Retinal pigment epithelial cell (primary cell): ENCODE measurements at regions not wholly inside any gene's neighbourhood (a gene's known extent, or its start where the extent isn't known, plus 50 kb on each side); places are given as distances from the start of the nearest gene placed in this dataset.

Experiments used
- DNase-seq: peaks from one replicate; pipeline ENCODE4 v3.0.0-alpha.2; 2010; ENCODE audit warnings: low read depth
- H3K4me3 ChIP-seq: 2 replicates; pipeline ENCODE4 v1.5.1; 2011; ENCODE audit warnings: mild to moderate bottlenecking, low read length, control low read depth, moderate library complexity
- TF ChIP-seq, protein P1 (sequence below): conservative IDR thresholded peaks from 2 replicates; pipeline ENCODE4 v1.5.1; 2011; ENCODE audit warnings: low read depth, low read length, control low read depth, inconsistent platforms

DNA sequence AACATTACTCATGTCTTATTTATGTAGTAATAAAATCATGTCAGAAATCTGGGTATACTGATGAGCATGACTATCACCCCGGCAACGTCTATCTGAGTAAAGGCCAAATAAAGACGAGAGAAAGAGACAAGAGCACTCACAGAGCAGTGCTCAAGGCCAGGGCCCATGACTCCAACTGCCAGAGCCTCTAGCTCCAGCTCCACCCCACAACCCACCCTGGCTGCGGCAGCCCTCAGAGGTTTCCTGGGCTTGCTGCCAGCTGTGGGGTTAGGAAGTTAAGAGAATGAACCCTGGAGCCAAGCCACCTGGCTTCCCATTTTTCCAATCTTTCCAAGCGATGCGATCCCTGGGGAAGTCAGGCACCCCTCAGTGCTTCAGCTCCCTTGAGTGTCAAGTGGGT, 92.0 kb upstream of the PAX1 start:
- TF ChIP-seq, protein P1, sequence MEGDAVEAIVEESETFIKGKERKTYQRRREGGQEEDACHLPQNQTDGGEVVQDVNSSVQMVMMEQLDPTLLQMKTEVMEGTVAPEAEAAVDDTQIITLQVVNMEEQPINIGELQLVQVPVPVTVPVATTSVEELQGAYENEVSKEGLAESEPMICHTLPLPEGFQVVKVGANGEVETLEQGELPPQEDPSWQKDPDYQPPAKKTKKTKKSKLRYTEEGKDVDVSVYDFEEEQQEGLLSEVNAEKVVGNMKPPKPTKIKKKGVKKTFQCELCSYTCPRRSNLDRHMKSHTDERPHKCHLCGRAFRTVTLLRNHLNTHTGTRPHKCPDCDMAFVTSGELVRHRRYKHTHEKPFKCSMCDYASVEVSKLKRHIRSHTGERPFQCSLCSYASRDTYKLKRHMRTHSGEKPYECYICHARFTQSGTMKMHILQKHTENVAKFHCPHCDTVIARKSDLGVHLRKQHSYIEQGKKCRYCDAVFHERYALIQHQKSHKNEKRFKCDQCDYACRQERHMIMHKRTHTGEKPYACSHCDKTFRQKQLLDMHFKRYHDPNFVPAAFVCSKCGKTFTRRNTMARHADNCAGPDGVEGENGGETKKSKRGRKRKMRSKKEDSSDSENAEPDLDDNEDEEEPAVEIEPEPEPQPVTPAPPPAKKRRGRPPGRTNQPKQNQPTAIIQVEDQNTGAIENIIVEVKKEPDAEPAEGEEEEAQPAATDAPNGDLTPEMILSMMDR, result no peak
- no peak overlapping the region for H3K4me3 ChIP-seq
- no peak for DNase-seq

DNA sequence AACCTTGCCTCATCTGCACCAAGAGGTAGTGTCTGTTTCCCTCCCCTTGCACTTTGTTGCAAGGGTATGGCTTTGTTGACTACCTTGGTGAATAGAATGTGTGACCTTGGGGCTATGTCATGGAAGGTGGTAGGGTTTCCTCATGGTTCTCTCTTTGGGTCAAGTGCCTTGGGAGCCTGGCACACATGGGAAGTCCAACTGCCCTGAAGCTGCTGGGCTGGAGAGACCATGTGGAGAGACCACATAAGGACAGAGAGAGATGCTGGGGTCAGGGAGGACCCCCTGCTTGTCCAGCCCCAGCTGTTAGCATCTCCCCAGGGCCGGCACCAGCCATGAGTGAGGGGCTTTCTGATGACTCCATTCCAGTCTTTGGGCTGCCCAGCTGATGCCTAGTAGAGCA, 95.5 kb upstream of the PAX1 start:
- DNase-seq, result no peak
- H3K4me3 ChIP-seq, result no peak overlapping the region
- TF ChIP-seq, protein P1, result no peak

DNA sequence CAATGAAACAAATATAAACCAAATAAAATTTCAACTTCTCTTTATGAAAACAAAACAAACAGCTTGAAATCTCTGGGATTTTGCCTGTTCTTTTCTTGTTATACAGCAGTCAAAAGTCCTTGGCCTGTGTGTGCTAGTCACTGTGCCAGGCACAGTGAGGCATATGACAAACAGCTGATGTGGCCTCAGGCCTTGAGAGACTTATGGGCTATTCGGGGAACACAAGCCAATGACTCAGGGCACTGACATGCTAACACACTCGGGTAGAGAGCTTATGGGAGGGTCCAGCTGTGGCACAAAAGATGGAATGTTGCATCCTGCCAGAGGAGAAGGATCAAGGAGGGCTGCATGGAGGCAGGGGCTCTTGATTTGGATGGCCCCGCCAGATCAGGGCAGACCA, 95.4 kb upstream of the NKX2-2 start:
- TF ChIP-seq, protein P1, result no peak

DNA sequence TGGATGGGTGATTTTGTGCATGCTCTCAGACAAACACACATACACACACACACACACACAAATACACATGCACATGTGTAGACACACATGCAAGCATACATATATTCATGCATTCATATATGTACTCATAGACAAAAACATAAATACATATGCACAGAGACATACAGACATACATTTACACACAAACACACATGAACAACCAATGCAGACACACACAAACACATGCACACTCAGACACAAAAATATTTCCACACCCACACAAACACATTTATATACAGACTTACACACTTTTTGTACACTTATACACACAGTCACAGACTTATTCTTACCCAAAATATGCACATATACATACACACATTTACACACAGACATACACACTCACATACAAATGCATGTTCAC, 94.9 kb upstream of the NKX2-2 start:
- TF ChIP-seq, protein P1, result no peak
- no peak for DNase-seq
- no peak overlapping the region for H3K4me3 ChIP-seq

More for the DNA sequence above, 95.4 kb upstream of the NKX2-2 start:
- H3K4me3 ChIP-seq, result no peak overlapping the region
- DNase-seq, result no peak

DNA sequence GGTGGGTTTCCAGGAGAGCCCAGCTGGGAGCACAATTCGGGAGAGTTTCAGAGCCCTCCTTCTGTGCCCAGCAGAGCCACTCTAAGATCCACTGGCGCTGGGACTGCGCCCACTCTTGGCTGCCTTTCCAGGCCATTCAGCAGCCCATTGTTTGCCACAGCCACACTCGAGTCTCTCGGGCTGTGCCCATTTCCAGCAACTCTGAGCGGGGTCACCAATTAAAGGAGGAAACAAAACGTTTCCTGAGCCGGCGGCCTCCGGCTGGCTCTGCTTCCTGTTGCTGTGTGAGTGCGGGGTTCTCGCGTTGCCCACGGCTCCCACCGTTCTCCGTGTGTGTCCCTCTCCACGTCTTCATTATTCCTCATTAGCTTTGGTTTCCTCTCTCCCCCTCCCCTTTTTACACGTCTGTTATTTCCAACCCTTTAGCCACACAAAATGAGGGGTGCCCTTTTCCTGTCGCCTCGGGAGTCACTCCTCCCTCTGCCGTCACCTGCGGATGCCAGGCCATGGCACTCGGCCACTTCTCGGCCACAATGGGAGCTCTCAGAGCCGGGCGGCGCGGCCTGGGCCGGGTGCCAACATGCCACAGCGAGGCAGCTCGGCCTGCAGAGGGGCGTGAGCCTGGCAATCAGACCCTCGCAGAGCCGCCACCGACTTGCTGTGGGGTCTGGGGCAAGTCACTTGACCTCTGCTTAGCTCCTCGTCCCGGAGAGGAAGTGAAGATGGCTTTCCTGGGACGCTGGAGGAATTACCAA, 94.3 kb upstream of the NKX2-2 start:
- DNase-seq, result no peak
- TF ChIP-seq, protein P1, result no peak
- H3K4me3 ChIP-seq, result no peak overlapping the region

DNA sequence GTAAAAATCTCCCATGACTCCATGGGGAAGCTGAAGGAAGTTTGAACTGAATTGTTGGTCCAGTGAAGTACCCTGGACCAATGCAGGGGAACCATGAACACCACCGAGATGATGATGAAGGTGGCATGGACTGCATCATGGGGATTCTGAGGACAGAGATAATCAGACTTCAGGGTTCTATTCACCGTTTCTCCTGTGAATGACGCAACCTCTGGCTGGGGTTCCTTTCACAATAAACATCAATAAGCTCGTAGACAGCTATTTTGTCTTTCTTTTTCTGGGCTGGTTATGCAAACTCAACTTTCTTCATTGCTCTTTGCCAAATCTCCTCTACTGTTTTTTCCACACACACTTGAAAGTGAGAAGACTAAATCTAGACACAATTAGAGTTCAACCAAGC, 87.9 kb upstream of the NKX2-2 start:
- TF ChIP-seq, protein P1, result no peak
- no peak for DNase-seq

DNA sequence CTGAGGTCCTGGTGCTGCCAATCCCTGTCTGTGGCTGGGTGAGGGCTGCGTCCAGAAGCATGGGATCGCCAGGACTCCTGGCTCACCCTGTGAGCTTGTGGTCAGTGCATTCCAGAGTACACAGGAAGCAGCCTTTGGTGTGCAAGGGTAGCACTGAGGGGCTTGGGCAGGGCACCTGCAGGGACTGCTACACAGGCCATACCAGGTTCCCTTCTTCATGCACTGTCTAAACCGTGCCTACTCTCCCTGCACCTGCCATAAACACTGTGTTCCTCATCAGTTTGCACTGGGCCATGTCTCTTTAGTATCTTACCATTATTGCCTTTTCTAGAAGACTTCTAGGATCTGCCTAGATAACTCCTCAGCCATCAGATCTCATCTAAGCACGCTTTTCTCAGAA, 72.8 kb upstream of the NKX2-2 start:
- DNase-seq, result no peak
- TF ChIP-seq, protein P1, result no peak
- H3K4me3 ChIP-seq, result no peak overlapping the region

More for the DNA sequence above, 87.9 kb upstream of the NKX2-2 start:
- H3K4me3 ChIP-seq, result no peak overlapping the region
